GM19043 (cell line): ENCODE measurements at regions not wholly inside any gene's neighbourhood (a gene's known extent, or its start where the extent isn't known, plus 50 kb on each side); places are given as distances from the start of the nearest gene placed in this dataset.
"Not testable (repeated sequence)": the region's sequence is repeated elsewhere in the genome, so short reads cannot be mapped to it uniquely, and the experiment has no call there.

Source experiments
- ATAC-seq: cut with Tn5 transposase; IDR thresholded peaks from one replicate; pipeline ENCODE4 v1.9.1; 2021; ENCODE audit warnings: low read depth; ENCODE audit not compliant: unreplicated experiment

DNA sequence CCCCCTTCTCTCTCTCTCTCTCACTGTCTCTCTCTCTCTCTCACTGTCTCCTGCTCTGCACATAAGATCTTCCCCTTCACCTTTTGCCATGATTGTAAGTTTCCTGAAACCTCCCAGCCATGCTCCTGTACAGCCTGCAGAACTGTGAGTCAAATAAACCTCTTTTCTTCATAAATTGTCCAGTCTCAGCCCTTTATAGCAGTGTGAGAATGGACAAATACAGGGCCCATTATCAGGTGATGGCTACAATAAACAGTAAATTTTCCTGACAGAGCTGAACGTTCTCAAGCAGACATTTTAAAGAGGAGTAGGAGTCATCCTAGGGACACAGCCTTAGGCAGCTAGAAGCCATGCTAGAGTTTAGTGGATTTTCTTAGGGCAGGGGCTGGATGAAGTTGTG is 1679.7 kb upstream of the B3GALT2 start:
- ATAC-seq: no peak

DNA sequence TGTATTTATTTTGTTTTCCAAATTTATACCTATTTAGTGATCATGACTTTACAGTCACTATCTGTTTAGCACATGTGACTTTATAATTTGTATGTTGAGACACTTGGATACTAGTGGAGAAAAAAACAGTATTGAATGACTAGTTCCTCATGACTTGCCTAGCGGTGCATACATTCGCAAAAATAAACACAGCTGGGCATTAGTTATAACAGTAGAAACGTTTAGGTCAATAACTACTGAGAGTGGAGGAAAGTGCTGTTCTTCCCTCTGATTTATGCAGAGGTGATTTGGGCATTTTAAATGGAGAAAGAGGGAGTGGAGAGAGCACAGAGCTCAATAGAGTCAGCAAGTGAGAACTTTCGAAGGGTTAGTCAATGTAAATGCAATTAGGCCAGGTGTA is 1679.0 kb upstream of the B3GALT2 start:
- ATAC-seq: no peak

DNA sequence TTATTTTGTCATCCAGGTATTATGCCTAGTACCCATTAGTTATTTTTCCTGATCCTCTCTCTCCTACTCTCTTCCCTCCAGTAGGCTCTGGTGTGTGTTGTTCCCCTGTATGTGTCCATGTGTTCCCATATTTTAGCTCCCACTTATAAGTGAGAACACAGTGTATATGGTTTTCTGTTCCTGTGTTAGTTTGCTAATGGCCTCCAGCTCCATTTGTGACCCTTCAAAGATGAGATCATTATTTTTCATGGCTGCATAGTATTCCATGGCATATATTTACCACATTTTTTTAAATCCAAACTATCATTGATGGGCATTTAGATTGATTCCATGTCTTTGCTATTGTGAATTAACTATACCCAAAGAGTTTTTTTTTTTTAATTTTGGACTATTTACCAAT is 1675.7 kb upstream of the B3GALT2 start:
- ATAC-seq: no peak

DNA sequence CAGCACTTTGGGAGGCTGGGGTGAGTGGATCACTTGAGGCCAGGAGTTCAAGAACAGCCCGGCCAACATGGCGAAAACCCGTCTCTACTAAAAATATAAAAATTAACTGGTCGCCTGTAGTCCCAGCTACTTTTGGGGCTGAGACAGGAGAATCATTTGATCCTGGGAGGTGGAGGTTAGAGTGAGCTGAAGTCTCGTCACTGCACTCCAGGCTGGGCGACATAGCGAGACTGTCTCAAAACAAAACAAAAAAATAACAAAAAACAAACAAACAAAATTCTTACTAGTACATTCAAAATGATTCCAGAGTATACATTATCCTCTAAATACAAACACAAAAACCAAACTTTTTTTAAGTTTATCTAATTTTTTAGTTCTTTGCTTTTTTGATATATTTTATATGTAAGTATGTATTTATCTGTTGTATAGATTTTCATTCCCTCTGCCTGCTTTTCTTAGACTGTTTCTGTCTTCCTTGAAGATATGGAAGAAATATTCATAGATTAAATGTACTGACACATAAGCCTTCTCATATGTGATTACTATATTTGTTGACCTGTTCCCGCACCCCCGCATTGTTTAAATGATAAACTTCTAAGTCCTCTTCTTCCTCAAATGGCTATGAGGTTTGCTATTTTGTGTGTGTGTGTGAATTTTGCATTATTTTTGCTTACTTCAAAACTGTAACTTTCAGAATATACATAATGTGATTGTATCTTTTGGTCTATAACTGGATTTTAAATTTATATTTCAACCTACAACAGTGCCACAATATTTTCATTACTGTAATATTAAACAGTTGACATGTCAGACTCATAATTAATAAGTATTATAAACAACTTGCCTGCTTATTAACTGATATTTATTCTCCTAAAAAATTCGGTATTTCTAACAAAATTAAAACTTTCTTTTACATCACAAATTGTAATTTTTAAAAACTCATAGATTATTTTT is 1674.1 kb upstream of the B3GALT2 start:
- ATAC-seq: no peak

DNA sequence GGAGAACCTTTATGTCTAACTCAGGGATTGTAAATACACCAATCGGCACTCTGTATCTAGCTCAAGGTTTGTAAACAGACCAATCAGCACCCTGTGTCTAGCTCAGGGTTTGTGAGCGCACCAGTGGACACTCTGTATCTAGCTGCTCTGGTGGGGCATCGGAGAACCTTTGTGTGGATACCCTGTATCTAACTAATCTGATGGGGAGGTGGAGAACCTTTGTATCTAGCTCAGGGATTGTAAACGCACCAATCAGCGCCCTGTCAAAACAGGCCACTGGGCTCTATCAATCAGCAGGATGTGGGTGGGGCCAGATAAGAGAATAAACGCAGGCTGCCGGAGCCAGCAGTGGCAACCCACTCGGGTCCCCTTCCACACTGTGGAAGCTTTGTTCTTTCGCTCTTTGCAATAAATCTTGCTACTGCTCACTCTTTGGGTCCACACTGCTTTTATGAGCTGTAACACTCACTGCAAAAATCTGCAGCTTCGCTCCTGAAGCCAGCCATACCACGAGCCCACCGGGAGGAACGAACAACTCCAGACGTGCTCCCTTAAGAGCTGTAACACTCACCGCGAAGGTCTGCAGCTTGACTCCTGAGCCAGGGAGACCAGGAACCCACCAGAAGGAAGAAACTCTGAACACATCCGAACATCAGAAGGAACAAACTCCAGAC is 1673.2 kb upstream of the B3GALT2 start:
- ATAC-seq: not testable (repeated sequence)

DNA sequence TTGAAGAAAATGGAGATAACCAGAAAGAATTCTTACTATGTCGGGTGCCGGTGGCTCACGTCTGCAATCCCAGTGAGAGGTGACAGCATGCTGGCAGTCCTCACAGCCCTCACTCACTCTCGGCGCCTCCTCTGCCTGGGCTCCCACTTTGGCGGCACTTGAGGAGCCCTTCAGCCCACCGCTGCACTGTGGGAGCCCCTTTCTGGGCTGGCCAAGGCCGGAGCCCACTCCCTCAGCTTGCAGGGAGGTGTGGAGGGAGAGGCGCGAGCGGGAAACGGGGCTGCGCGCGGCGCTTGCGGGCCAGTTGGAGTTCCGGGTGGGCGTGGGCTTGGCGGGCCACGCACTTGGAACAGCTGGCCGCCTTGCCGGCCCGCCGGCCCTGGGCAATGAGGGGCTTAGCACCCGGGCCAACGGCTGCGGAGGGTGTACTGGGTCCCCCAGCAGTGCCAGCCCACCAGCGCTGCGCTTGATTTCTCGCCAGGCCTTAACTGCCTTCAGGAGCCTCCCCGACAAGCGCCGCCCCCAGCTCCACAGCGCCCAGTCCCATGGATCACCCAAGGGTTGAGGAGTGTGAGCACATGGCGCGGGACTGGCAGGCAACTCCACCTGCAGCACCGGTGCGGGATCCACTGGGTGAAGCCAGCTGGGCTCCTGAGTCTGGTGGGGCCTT is 1672.5 kb upstream of the B3GALT2 start:
- not testable (repeated sequence) for ATAC-seq

DNA sequence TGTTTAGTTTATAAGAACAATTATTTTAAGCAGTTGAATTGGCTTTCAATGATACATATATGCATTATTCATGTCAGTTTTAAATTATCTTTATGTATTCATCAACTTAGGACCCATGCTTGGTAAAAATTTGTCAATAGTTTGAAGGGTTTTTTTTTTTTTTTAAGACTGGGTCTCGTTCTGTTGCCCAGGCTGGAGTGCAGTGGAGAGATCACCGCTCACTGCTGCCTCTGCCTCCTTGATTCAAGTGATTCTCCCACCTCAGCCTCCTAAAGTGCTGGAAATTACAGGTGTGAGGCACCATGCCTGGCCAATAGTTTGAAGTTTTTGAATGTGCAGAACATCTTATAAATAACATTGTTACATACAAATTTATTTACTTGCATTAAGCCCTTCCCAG is 1671.0 kb upstream of the B3GALT2 start:
- ATAC-seq: no peak

DNA sequence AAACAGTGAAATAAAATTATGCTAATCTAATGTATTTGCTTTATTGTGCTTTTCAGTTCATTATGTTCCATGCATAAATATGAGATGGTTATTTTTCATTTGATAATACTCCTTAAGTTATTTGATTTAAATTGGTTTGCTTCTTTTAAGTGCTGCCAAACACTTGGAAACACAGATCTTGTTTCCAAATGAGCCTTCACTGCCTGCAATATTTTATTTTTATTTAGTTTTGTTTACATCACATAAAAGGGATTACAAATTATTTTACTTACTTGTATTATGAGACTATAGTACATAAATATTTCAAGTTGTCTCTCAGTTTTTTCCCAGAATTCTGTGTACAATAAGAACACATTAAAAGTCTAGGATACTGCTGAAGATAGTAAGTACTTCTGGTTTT is 1662.4 kb upstream of the B3GALT2 start:
- ATAC-seq: no peak

DNA sequence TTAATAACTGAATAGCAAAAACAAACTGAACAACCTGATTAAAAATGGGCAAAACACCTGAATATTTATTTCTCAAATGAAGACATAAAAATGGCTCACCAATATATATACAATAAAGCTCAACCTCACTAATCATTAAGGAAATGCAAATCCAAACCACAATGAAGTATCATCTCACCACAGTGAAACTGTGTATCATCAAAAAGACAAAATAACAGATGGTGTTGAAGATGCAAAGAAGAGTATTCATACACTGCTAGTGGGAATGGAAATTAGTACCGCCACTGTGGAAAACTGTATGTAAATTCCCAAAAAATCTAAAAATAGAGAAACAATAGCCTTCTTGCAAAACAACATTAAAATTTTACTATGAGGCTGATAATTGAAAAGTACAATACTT is 1660.1 kb upstream of the B3GALT2 start:
- peak; percentile 74 for ATAC-seq

DNA sequence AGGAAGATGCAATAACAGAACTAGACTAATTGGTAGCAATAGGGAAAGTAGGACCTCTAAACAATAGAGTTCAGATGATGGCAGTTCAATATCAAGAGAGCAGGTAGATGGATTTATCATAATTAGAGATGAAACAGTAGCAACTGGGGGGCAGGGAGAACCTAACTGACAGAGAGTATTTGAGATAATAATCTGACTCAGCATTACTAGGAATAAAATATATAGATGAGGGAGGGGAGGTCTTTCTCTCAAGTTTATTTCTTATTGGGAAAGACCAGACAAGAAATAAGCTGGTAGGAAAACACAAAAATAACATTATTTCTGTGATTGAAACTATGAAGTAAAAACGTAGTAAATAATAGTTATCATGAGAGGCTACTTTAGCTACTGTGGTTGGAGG is 1656.7 kb upstream of the B3GALT2 start:
- no peak for ATAC-seq

DNA sequence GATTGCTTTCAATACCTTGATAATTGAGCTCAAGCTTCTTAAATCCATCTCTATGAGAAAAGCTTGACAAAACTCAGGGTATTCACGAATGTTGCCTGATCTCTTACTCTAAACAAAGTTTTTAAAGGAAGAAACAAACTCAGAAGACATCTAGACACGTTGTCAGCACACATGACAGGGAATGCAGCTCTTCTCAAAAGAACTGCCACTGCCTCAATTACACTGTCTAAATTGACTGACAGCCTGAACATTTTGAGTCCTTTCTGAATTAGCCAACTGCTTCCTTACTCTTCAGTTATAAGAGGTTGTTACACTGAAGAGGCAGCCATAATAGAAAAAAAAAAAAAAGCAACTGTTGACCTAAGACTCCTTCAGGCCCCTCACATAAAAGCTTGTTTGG is 1646.7 kb upstream of the B3GALT2 start:
- no peak for ATAC-seq

DNA sequence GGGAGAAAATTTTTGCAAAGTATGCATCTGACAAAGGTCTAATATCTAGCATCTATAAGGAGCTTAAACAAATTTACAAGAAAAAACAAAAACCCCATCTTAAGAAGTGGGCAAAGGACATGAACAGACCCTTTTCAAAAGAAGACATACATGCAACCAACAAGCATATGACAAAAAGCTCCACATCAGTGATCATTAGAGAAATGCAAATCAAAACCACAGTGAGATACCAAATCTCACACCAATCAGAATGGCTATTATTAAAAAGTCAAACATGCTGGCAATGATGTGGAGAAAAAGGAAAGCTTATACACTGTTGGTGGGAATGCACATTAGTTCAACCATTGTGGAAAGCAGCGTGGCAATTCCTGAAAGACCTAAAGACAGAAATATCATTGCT is 1645.2 kb upstream of the B3GALT2 start:
- not testable (repeated sequence) for ATAC-seq

DNA sequence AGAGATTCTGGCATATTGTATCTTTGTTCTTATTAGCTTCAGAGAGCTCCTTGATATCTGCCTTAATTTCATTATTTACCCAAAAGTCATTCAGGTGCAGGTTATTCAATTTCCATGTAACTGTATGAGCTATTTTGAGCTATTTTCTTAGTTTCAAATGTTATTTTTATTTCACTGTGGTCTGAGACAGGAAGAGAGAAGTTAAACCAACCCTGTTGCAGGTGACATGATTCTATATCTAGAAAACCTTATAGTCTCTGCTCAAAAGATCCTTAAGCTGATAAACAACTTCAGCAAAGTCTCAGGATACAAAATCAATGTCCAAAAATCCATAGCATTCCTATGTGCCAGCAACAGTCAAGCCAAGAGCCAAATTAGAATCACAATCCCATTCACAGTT is 1644.0 kb upstream of the B3GALT2 start:
- peak; percentile 85 for ATAC-seq

DNA sequence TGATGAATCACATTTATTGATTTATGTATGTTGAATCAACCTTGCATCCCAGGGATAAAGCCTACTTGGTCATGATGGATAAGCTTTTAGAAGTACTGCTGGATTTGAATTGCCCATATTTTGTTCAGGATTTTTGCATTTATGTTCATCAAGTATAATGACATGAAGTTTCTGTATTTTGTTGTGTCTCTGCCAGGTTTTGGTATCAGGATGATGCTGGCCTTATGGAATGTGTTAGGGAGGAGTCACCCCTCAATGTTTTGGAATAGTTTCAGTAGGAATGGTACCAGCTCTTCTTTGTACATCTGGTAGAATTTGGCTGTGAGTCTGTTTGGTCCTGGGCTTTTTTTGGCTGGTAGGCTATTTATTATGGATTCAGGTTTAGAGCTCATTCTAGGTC is 1643.1 kb upstream of the B3GALT2 start:
- no peak for ATAC-seq

DNA sequence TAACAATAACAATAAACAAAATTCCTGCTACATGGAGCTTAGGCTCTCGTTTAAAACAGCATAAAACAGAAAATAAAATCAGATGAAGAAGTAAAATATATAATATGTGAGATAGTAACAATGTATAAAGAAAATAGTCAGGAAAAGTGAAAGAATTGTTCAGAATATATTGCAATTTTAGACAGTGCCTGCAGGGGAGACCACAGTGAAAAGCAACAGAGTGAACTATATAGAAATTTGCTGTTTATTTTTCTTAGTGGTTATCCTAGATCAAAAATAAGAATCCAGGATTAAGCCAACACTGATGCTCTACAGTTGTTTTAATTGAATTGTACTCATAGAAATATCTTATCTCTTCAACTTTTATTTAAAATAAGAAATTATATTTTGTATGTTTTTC is 1639.0 kb upstream of the B3GALT2 start:
- no peak for ATAC-seq

DNA sequence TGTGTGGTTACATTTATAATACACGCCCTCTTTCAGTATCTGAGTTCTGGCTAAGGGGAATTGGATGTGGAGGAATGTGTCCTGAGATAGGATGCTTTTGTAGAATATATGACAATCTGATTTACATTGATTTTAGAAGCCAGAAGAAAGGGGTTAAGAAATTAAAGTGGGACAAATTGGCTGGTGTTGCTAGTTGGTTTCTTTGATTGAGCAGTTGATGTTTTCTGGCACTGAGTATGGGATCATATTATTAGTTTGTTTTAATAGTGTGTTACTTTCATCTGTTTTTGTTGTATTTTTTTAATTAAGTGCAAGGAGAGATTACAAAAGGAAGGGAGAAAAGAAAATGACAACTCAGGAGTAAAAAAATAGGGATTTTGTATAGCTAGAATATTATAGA is 1634.7 kb upstream of the B3GALT2 start:
- no peak for ATAC-seq

DNA sequence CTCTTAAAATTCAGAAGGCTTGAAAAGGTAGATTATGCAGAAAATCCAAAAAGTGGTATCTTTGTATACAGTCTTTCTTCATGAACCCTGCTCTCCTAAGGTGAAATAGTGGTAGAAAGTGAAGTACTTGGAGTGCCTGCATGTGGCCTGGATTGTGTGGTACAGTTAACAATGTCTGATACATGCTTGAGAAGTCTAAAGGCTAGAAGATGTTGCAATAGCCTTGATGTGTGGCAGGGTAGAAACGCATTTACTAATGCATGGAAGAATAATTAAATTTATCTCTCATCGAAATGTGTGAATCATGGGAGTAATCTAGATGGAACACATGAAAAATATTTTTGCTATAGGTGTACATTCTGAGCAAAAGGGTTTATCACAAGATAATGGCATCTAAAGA is 1632.3 kb upstream of the B3GALT2 start:
- ATAC-seq: no peak

DNA sequence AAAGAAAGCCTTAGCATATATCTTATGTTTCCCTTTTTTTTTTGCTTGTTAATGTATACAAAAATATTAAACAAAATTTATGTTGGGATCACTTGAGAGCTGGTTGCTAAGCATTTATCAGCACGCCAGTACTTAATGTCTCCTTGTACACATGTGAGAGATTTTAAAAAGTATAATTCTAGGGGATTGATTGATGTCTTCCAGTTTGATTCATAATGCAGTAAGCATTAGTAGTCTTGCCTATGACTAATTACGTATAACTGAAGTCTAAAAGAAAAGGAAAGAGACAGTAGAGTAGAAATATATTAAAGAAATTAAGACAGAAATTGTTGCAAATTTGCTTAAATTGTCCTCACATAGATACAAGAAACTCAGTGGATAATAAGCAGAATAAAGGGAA is 1630.4 kb upstream of the B3GALT2 start:
- ATAC-seq: no peak

DNA sequence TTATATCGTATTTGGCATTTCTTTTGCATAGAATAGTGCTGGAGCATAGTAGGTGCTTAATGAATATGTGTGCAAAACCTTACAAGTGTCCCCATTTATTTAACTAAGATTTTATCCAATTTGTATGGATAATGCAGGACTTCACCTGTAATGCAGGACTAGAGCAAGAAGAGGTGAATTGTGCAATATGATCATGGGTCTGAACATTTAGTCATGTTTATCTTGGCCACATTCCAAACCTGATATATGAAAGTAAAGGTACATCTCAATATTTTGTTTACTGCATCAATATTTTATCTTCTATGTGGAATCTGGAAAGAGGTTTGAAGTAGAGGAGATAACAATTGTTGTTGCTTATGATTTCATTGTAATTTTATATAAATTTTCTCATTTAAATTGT is 1626.7 kb upstream of the B3GALT2 start:
- ATAC-seq: no peak

DNA sequence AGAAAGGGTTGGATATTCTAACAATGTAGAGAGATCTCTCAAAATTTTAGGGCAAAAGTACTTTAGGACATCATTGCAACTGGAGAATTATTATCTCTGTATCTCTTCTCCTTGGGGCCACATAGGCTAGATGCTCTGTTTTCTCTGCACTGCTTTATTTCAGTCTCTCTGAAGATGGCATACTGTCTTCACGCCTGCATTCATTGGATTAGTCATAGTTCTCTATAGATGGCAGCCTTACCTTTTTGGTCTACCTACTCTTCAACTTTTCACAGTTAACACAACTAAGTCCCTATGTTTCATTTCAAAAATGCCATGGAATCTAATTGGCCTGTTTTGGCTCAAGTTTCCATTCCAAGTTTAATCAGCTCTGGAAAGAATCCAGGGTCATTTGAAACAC is 1623.3 kb upstream of the B3GALT2 start:
- ATAC-seq: no peak

DNA sequence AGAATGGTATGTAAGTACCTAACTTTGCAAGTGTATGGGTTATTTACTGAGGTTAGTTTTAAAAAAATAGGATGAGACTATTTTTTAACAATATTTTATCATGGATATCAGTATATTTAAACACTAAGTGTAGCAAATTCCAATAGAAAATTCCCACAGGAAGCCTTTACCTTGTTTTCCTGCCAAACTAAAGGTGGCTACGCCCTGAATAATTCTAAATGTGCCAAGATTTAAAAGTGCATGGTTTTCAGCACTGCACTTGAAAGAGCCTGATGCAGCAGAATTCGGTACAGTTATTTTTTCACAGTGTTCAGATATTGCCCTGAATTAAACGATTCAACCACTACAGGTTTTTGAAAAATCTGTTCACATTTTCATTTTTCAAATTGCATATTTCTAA is 1622.8 kb upstream of the B3GALT2 start:
- no peak for ATAC-seq
